Transverse colon (tissue), 4 donors: ENCODE measurements at regions not wholly inside any gene's neighbourhood (a gene's known extent, or its start where the extent isn't known, plus 50 kb on each side); places are given as distances from the start of the nearest gene placed in this dataset.

Source experiments
- DNase-seq: peaks from one replicate; pipeline ENCODE4 v3.0.0-alpha.2; 2019
- H3K27ac ChIP-seq, 4 donors: fragments of 200-600 bp; sonication (generic); 2 replicates each; pipeline ENCODE4 v1.5.1; 2016 to 2018; ENCODE audit warnings: inconsistent platforms in 4 of 4
- H3K27me3 ChIP-seq: fragments of 200-600 bp; sonication (generic); 2 replicates; pipeline ENCODE4 v1.5.1; 2017; ENCODE audit warnings: inconsistent platforms
- H3K36me3 ChIP-seq, 4 donors: fragments of 200-600 bp; sonication (generic); 2 replicates each; pipeline ENCODE4 v1.5.1; 2017 to 2019; ENCODE audit warnings: inconsistent platforms in 4 of 4
- H3K4me1 ChIP-seq, 4 donors: fragments of 200-600 bp; sonication (generic); 2 replicates each; pipeline ENCODE4 v1.5.1; 2017 to 2020; ENCODE audit warnings: inconsistent platforms in 4 of 4
- H3K4me3 ChIP-seq, 4 donors: fragments of 200-600 bp; sonication (generic); 1 replicate in 1 of 4; 2 replicates in 3 of 4; pipeline versions ENCODE4 v1.5.1 to v1.6.1; 2017 to 2019; ENCODE audit warnings: inconsistent platforms in 4 of 4
- H3K9me3 ChIP-seq, 2 donors: fragments of 200-600 bp; sonication (generic); 2 replicates each; pipeline ENCODE4 v1.5.1; 2017 to 2019; ENCODE audit warnings: inconsistent platforms in 2 of 2
- EP300 ChIP-seq: sonication (generic); formaldehyde crosslinking; IDR thresholded peaks from one replicate; pipeline ENCODE4 v1.6.1; 2017; ENCODE audit warnings: antibody characterized with exemption, low read depth
- POLR2A ChIP-seq: fragments of 450-650 bp; IDR thresholded peaks from one replicate; pipeline ENCODE4 v1.6.1; 2016; ENCODE audit warnings: antibody characterized with exemption, mild to moderate bottlenecking, moderate library complexity
- POLR2AphosphoS5 ChIP-seq, 3 donors: sonication (generic); formaldehyde crosslinking; IDR thresholded peaks; one replicate each; pipeline ENCODE4 v1.6.1; 2016; ENCODE audit warnings: antibody characterized with exemption in 3 of 3
- WGBS, 2 donors: methylation state at CpG; one replicate each; pipeline ENCODE4 v1.1.5; 2018; ENCODE audit warnings: low coverage in 1 of 2; 5-methylcytosine and 5-hydroxymethylcytosine counted together
- in situ Hi-C, 4 donors: fragments of 200-750 bp; cut with MboI; loops; one replicate each; pipeline versions ENCODE4 v1.15.0 to v1.15.1; 2017; ENCODE audit warnings: low sequenced_read_pairs in 3 of 4, low pct_ligation_motif_present in 1 of 4, low pct_unique_long_range_greater_than_20kb in 1 of 4
- intact Hi-C: fragments of 100-400 bp; cut with DNase I; formaldehyde crosslinking; loops from one replicate; pipeline ENCODE4 v1.15.1; 2023; ENCODE audit warnings: low total_unique reads
- TF ChIP-seq, protein P1 (sequence below), 5 experiments: fragments of 200-600 bp in 3 of 5; fragments of 450-650 bp in 2 of 5; sonication (generic) in 3 of 5; IDR thresholded peaks; 1 replicate in 2 of 5; 2 replicates in 3 of 5; pipeline ENCODE4 v1.5.1; 2016 to 2017; ENCODE audit warnings: antibody characterized with exemption in 5 of 5, inconsistent platforms in 3 of 5, mild to moderate bottlenecking in 2 of 5, moderate library complexity in 1 of 5

DNA sequence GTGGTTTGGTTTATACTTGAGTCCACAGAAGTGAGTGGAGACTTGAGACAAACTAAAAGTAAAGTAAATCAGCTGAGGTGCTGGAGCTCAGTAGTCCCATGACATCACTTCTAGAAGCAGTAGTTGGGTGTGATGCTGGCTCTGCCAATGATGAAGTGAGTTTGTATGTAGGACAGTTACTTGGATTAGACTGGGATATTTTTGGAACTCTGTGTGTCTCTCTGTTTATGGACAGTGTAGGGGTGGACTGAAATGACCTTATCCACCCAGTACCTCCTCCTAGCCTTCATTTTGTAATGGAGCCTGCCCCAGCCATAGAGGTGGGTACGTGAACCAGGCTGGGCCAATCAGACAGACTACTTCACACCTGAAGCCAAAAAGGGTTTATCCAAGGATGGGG, 52.2 kb downstream of the POLR1D start:
- in situ Hi-C loops (no loop called here), intact Hi-C loops (no loop called here)
- Histone ChIP-seq H3K27ac (no peak overlapping the region), H3K27me3 (no peaks in the 10 kb centered on the region), H3K4me3 (no peak overlapping the region), H3K36me3 (no peaks in the 10 kb centered on the region), H3K9me3 (no peaks in the 10 kb centered on the region), H3K4me1 (no peaks in the 10 kb centered on the region)
- no peak for DNase-seq
- 64% methylated on average over 1 of the region's 1 CpG; no CpG with 5 or more reads in 1 of the 2 donors for WGBS, 2 donors
- TF ChIP-seq POLR2A (no peak), EP300 (no peak), POLR2AphosphoS5 (IDR thresholded peaks at IDR 0.05) (no peak)
- TF ChIP-seq, protein P1, sequence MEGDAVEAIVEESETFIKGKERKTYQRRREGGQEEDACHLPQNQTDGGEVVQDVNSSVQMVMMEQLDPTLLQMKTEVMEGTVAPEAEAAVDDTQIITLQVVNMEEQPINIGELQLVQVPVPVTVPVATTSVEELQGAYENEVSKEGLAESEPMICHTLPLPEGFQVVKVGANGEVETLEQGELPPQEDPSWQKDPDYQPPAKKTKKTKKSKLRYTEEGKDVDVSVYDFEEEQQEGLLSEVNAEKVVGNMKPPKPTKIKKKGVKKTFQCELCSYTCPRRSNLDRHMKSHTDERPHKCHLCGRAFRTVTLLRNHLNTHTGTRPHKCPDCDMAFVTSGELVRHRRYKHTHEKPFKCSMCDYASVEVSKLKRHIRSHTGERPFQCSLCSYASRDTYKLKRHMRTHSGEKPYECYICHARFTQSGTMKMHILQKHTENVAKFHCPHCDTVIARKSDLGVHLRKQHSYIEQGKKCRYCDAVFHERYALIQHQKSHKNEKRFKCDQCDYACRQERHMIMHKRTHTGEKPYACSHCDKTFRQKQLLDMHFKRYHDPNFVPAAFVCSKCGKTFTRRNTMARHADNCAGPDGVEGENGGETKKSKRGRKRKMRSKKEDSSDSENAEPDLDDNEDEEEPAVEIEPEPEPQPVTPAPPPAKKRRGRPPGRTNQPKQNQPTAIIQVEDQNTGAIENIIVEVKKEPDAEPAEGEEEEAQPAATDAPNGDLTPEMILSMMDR (IDR thresholded peaks at IDR 0.05) = no peak

DNA sequence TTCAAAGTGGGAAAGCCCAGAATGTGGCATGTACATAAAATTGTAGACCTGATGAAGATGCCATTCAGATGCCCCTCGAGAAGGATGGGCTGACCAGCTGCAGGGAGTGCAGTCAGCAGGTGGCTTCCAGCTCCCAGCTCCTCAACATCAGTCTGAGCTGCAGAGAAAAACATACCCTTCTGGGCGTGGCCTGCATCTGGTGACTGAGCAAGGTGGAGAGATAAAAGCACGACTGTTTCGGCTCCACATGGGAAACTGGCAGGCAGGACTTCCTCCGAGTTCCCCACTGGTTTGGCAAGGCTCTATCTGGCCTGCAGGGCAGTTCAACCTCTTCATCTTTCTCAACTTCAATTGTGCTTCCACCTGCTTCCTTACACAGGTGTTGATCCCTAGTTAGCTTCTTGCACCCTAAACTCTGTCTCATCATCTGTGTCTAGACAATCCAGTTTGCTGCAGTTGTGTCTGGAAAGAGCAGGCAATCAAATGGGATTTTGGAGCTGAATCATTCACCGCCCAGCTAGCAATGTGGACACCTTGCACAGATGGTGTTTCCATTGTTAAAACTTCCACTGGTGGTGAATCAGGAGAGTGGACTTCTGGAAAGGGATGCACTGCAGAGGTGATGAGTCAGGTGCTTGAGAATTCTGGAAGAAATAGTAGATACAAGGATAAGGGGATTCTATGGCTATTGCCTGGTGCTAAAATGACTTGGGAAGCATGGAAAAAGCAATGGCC, 56.8 kb downstream of the POLR1D start:
- no peaks in the 10 kb centered on the region for H3K36me3 ChIP-seq
- 53 to 100% methylated on average over 1 to 6 of the region's 6 CpGs for WGBS, 2 donors
- in situ Hi-C loops = no loop called here
- H3K9me3 ChIP-seq = no peaks in the 10 kb centered on the region
- intact Hi-C loops = no loop called here
- H3K27ac ChIP-seq = no peak overlapping the region
- no peaks in the 10 kb centered on the region for H3K27me3 ChIP-seq
- no peak for DNase-seq
- TF ChIP-seq POLR2A (no peak), EP300 (no peak), POLR2AphosphoS5 (IDR thresholded peaks at IDR 0.05) (no peak)
- TF ChIP-seq, protein P1 (IDR thresholded peaks at IDR 0.05) = no peak
- H3K4me1 ChIP-seq = no peaks in the 10 kb centered on the region
- no peak overlapping the region for H3K4me3 ChIP-seq

DNA sequence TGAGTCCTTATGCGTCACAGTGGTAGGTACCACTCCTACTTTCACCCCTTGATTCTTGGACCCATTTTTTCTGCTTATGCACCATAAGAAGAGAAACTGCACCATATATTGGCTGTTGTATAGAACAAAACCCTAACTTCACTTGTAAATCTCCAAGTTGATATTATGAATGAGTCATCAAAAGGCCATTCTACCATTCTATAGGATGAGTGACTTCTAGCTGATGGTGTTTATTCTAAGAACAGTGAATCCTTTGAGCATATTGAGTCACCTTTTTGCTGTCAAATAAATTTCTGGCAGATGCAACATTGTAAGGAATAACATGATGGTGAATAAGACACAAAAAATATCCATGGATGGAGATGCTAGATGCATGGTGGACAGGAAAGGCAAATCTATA, 57.7 kb downstream of the POLR1D start:
- intact Hi-C loops (no loop called here), in situ Hi-C loops (no loop called here)
- TF ChIP-seq, protein P1 (IDR thresholded peaks at IDR 0.05) = no peak
- TF ChIP-seq POLR2A = no peak
- TF ChIP-seq EP300 = no peak
- no peak for TF ChIP-seq POLR2AphosphoS5 (IDR thresholded peaks at IDR 0.05)
- no peak for DNase-seq
- H3K36me3 ChIP-seq = no peaks in the 10 kb centered on the region
- no peak overlapping the region for H3K4me3 ChIP-seq
- no peaks in the 10 kb centered on the region for H3K4me1 ChIP-seq
- no peak overlapping the region for H3K27ac ChIP-seq
- no peaks in the 10 kb centered on the region for H3K27me3 ChIP-seq
- no peaks in the 10 kb centered on the region for H3K9me3 ChIP-seq
- WGBS, 2 donors = 91% methylated on average over 1 of the region's 1 CpG; no CpG with 5 or more reads in 1 of the 2 donors

DNA sequence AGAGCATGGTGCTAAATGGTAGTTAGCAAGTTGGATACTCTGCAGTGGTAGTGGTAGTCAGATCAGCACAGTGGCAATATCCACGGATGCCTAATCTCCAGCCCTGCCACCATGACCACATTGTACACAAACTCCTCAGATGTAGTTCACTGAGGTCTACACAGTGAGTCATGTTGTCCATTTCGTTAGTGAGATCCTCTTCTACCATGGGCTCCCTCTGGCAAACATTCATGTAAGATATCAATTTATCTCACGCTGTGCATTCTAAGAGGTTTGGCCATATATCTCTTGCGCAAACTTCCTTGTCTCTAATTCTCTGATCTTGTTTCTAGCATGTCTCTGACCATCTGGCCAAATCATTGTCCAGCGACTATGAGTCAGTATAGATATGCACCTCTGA, 58.2 kb downstream of the POLR1D start:
- WGBS, 2 donors = 81 to 88% methylated on average over 5 of the region's 5 CpGs
- TF ChIP-seq EP300 (no peak), POLR2A (no peak)
- TF ChIP-seq, protein P1 (IDR thresholded peaks at IDR 0.05) = no peak
- DNase-seq = no peak
- Histone ChIP-seq H3K4me3 (no peak overlapping the region), H3K27ac (no peak overlapping the region), H3K9me3 (no peaks in the 10 kb centered on the region), H3K27me3 (no peaks in the 10 kb centered on the region), H3K4me1 (no peaks in the 10 kb centered on the region), H3K36me3 (no peaks in the 10 kb centered on the region)
- in situ Hi-C loops = no loop called here
- intact Hi-C loops = no loop called here
